GM23338 (cell line): ENCODE measurements at regions not wholly inside any gene's neighbourhood (a gene's known extent, or its start where the extent isn't known, plus 50 kb on each side); places are given as distances from the start of the nearest gene placed in this dataset.

Source experiments
- CREB1 ChIP-seq: fragments of 250-450 bp; sonication (Bioruptor Pico); IDR thresholded peaks from 2 replicates; pipeline ENCODE4 v1.5.0; 2020; ENCODE audit warnings: low read depth, mild to moderate bottlenecking, moderate library complexity
- CTCF ChIP-seq, 2 experiments: fragments of 200-600 bp in 1 of 2; sonication (generic) in 1 of 2; conservative IDR thresholded peaks; 2 replicates each; pipeline versions ENCODE4 v1.5.1 to v1.6.1; 2016 to 2017; ENCODE audit warnings: antibody characterized with exemption in 2 of 2, low read depth in 2 of 2, mild to moderate bottlenecking in 2 of 2, moderate library complexity in 1 of 2
- EZH2 ChIP-seq: fragments of 200-600 bp; sonication (generic); IDR thresholded peaks from one replicate; pipeline ENCODE4 v1.8.0; 2017; ENCODE audit warnings: antibody characterized with exemption, mild to moderate bottlenecking, low read depth; ENCODE audit not compliant: unreplicated experiment
- EZH2phosphoT487 ChIP-seq: fragments of 200-600 bp; sonication (generic); IDR thresholded peaks from one replicate; pipeline ENCODE4 v1.8.1; 2018; ENCODE audit warnings: antibody characterized with exemption; ENCODE audit not compliant: unreplicated experiment
- NANOG ChIP-seq: IDR thresholded peaks from 2 replicates; pipeline ENCODE4 v1.6.1; 2016; ENCODE audit warnings: antibody characterized with exemption, borderline replicate concordance
- STAT1 ChIP-seq: IDR thresholded peaks from one replicate; pipeline ENCODE4 v1.6.1; 2016; ENCODE audit warnings: antibody characterized with exemption; ENCODE audit not compliant: unreplicated experiment
- ZNF114 ChIP-seq: fragments of 250-450 bp; sonication (Bioruptor Pico); IDR thresholded peaks from 2 replicates; pipeline ENCODE4 v1.5.0; 2020; ENCODE audit warnings: mild to moderate bottlenecking, moderate library complexity
- ZNF462 ChIP-seq: fragments of 250-450 bp; sonication (Bioruptor Pico); IDR thresholded peaks from 2 replicates; pipeline ENCODE4 v1.5.0; 2020; ENCODE audit warnings: mild to moderate bottlenecking, moderate library complexity

DNA sequence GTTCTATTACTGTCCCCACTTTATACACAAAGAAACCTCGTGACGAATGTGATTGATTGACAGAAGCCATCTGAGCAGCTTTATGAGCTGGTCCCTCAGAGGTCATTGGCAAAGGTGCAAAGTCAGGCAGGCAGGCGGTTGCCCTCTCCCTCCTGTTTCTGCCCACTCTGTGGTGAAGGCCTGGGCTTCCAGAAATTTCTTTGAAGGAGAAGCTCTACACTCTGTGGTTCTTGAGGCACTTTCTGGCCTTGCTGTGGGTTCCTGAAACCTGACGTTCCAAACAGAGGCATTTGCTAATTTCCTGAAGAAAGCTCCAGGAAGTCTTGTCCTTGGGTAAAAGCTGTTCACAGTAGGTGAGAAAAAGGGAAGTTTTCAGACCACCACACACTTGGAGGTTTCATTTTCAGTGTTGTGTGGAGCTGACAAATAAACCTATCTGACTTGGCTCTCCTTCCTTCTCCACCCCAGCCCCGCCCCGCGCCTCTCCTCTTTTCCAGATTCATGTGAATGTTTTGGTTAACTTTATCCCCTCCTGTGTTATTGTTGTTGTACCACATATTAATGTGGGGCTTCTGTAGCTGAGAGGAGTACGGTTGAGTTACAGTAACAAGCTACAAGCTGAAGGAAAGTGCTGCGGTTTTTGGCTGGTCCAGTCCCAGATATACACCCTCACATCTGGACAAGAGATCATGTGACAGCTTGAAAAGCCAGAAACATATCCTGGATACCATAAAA is 274.1 kb downstream of the CLIC5 start (continued):
- TF ChIP-seq ZNF462 (CRISPR knock-in tag): no peak
- no peak for TF ChIP-seq CREB1 (CRISPR knock-in tag)
- TF ChIP-seq STAT1: no peak
- TF ChIP-seq CTCF (conservative IDR thresholded peaks at IDR 0.05; ENCODE audit: low read depth in 2 of 2): no peak
- no peak for TF ChIP-seq EZH2phosphoT487
- TF ChIP-seq NANOG: no peak
- no peak for TF ChIP-seq EZH2
- TF ChIP-seq ZNF114 (CRISPR knock-in tag): no peak
